Keratinocyte (primary cell): ENCODE measurements at regions not wholly inside any gene's neighbourhood (a gene's known extent, or its start where the extent isn't known, plus 50 kb on each side); places are given as distances from the start of the nearest gene placed in this dataset.

Source experiments
- DNase-seq: peaks from one replicate; pipeline ENCODE4 v3.0.0-alpha.2; 2011; ENCODE audit warnings: low read depth, missing footprints, low spot score
- FAIRE-seq: peaks from 2 replicates; lab custom pipeline; 2011; peaks lifted over from hg19 to GRCh38; lab: Jason Lieb, UNC
- H2AFZ ChIP-seq: 2 replicates; pipeline ENCODE4 v1.6.0; 2012; ENCODE audit warnings: low read length, control low read depth, inconsistent platforms; ENCODE audit not compliant: control insufficient read depth
- H3K27ac ChIP-seq: 2 replicates; pipeline ENCODE4 v1.5.1; 2011; ENCODE audit warnings: low read length; ENCODE audit not compliant: control insufficient read depth, insufficient read depth
- H3K27me3 ChIP-seq: 3 replicates; pipeline ENCODE4 v1.6.0; 2011; ENCODE audit warnings: low read length; ENCODE audit not compliant: control insufficient read depth, insufficient read depth; ENCODE audit errors: extremely low read depth
- H3K36me3 ChIP-seq, 2 experiments: 2 replicates in 1 of 2; 3 replicates in 1 of 2; pipeline ENCODE4 v1.5.1; 2011; ENCODE audit warnings: low read length in 2 of 2, mild to moderate bottlenecking in 1 of 2; ENCODE audit not compliant: control insufficient read depth in 2 of 2, insufficient read depth in 2 of 2; ENCODE audit errors: extremely low read depth in 1 of 2
- H3K4me1 ChIP-seq: 3 replicates; pipeline ENCODE4 v1.5.1; 2011; ENCODE audit warnings: low read length; ENCODE audit not compliant: control insufficient read depth, insufficient read depth; ENCODE audit errors: extremely low read depth
- H3K4me2 ChIP-seq: 3 replicates; pipeline ENCODE4 v1.6.0; 2011; ENCODE audit warnings: low read depth, low read length; ENCODE audit not compliant: control insufficient read depth, insufficient read depth; ENCODE audit errors: extremely low read depth
- H3K4me3 ChIP-seq, 3 experiments: fragments of 200-600 bp in 1 of 3; sonication (generic) in 1 of 3; 2 replicates in 2 of 3; 3 replicates in 1 of 3; pipeline ENCODE4 v1.5.1; 2011 to 2016; ENCODE audit warnings: low read length in 3 of 3, mild to moderate bottlenecking in 3 of 3, control low read depth in 2 of 3, inconsistent platforms in 1 of 3, low read depth in 1 of 3, mixed read lengths in 1 of 3, mixed run types in 1 of 3, moderate library complexity in 1 of 3; ENCODE audit not compliant: control insufficient read depth in 2 of 3, insufficient read depth in 2 of 3; ENCODE audit errors: extremely low read depth in 1 of 3
- H3K79me2 ChIP-seq: 2 replicates; pipeline ENCODE4 v1.6.0; 2012; ENCODE audit warnings: low read length; ENCODE audit not compliant: control insufficient read depth, insufficient read depth
- H3K9ac ChIP-seq: 3 replicates; pipeline ENCODE4 v1.6.0; 2011; ENCODE audit warnings: low read length; ENCODE audit not compliant: control insufficient read depth, insufficient read depth; ENCODE audit errors: extremely low read depth
- H3K9me1 ChIP-seq: 3 replicates; pipeline ENCODE4 v1.6.0; 2011; ENCODE audit warnings: low read length; ENCODE audit not compliant: control insufficient read depth, insufficient read depth; ENCODE audit errors: extremely low read depth
- H3K9me3 ChIP-seq: 2 replicates; pipeline ENCODE4 v1.5.1; 2012; ENCODE audit warnings: low read depth, low read length; ENCODE audit not compliant: control insufficient read depth
- H4K20me1 ChIP-seq: 3 replicates; pipeline ENCODE4 v1.6.0; 2011; ENCODE audit warnings: low read length; ENCODE audit not compliant: control insufficient read depth, insufficient read depth; ENCODE audit errors: extremely low read depth
- CTCF ChIP-seq, 3 experiments: IDR thresholded peaks in 1 of 3; conservative IDR thresholded peaks in 1 of 3; optimal IDR thresholded peaks in 1 of 3; 2 replicates in 2 of 3; 3 replicates in 1 of 3; pipeline versions ENCODE3 to v1.5.1; 2011; ENCODE audit warnings: low read length in 3 of 3, mild to moderate bottlenecking in 3 of 3, moderate library complexity in 2 of 3, control low read depth in 1 of 3, inconsistent platforms in 1 of 3; ENCODE audit not compliant: insufficient read depth in 2 of 3; ENCODE audit errors: extremely low read depth in 1 of 3
- EZH2 ChIP-seq: IDR thresholded peaks from one replicate; pipeline ENCODE4 v1.6.1; 2012; ENCODE audit warnings: inconsistent platforms, mild to moderate bottlenecking, low read length, moderate library complexity
- dilution Hi-C: fragments of 300-500 bp; cut with MboI; formaldehyde crosslinking; loops from one replicate; pipeline ENCODE4 v1.7.0; 2020; ENCODE audit warnings: low sequenced_read_pairs; ENCODE audit not compliant: extremely low pct_ligation_motif_present

GRCh38 chr14:25518364-25518763, 468.4 kb upstream of the STXBP6 start:
- H3K9me3 ChIP-seq = no peaks in the 10 kb centered on the region

GRCh38 chr14:25516838-25517237, 466.9 kb upstream of the STXBP6 start:
- H3K36me3 ChIP-seq = no peaks in the 10 kb centered on the region
- dilution Hi-C loops = no loop called here
- H3K27me3 ChIP-seq = no peaks in the 10 kb centered on the region
- H3K9ac ChIP-seq = no peak overlapping the region
- H2AFZ ChIP-seq = no peak overlapping the region
- H3K27ac ChIP-seq = no peak overlapping the region
- no peaks in the 10 kb centered on the region for H3K79me2 ChIP-seq
- H3K4me3 ChIP-seq = no peak overlapping the region
- H4K20me1 ChIP-seq = no peaks in the 10 kb centered on the region
- no peaks in the 10 kb centered on the region for H3K9me1 ChIP-seq
- no peaks in the 10 kb centered on the region for H3K4me1 ChIP-seq
- no peaks in the 10 kb centered on the region for H3K9me3 ChIP-seq
- DNase-seq = no peak
- TF ChIP-seq EZH2 = no peak
- FAIRE-seq = no peak
- no peak overlapping the region for H3K4me2 ChIP-seq

More at GRCh38 chr14:25518364-25518763, 468.4 kb upstream of the STXBP6 start:
- no peak overlapping the region for H3K9ac ChIP-seq
- no peak overlapping the region for H3K27ac ChIP-seq
- H3K27me3 ChIP-seq = no peaks in the 10 kb centered on the region
- H3K4me1 ChIP-seq = no peaks in the 10 kb centered on the region
- no peaks in the 10 kb centered on the region for H3K9me1 ChIP-seq
- no peak for DNase-seq
- no peak overlapping the region for H2AFZ ChIP-seq
- no peaks in the 10 kb centered on the region for H3K36me3 ChIP-seq
- no peaks in the 10 kb centered on the region for H4K20me1 ChIP-seq
- FAIRE-seq = no peak
- H3K4me3 ChIP-seq = no peak overlapping the region
- no peaks in the 10 kb centered on the region for H3K79me2 ChIP-seq
- no peak overlapping the region for H3K4me2 ChIP-seq
- TF ChIP-seq EZH2 (no peak), CTCF (optimal IDR thresholded peaks at IDR 0.05 in 1 of 3, IDR thresholded peaks at IDR 0.05 in 1 of 3, conservative IDR thresholded peaks at IDR 0.05 in 1 of 3; ENCODE audit: extremely low read depth in 1 of 3, insufficient read depth in 2 of 3, low read length in 3 of 3) (no peak)
- dilution Hi-C loops = no loop called here

GRCh38 chr14:25508845-25509244, 458.9 kb upstream of the STXBP6 start:
- Histone ChIP-seq H2AFZ (no peak overlapping the region), H3K27ac (no peak overlapping the region), H4K20me1 (no peaks in the 10 kb centered on the region), H3K9me3 (no peaks in the 10 kb centered on the region), H3K79me2 (no peaks in the 10 kb centered on the region), H3K9ac (no peak overlapping the region), H3K36me3 (no peaks in the 10 kb centered on the region), H3K27me3 (no peaks in the 10 kb centered on the region), H3K4me3 (no peak overlapping the region), H3K4me2 (no peak overlapping the region), H3K4me1 (no peaks in the 10 kb centered on the region), H3K9me1 (no peaks in the 10 kb centered on the region)
- FAIRE-seq (no peak), DNase-seq (no peak)
- TF ChIP-seq EZH2 (no peak), CTCF (optimal IDR thresholded peaks at IDR 0.05 in 1 of 3, IDR thresholded peaks at IDR 0.05 in 1 of 3, conservative IDR thresholded peaks at IDR 0.05 in 1 of 3; ENCODE audit: extremely low read depth in 1 of 3, insufficient read depth in 2 of 3, low read length in 3 of 3) (no peak)
- dilution Hi-C loops = no loop called here
